Parathyroid adenoma (tissue), 2 donors: ENCODE measurements at regions not wholly inside any gene's neighbourhood (a gene's known extent, or its start where the extent isn't known, plus 50 kb on each side); places are given as distances from the start of the nearest gene placed in this dataset.
"Not testable (repeated sequence)": the region's sequence is repeated elsewhere in the genome, so short reads cannot be mapped to it uniquely, and the experiment has no call there.

Experiments used
- H2AFZ ChIP-seq: fragments of 300-600 bp; sonication (generic); one replicate; pipeline ENCODE4 v1.7.0; 2017; ENCODE audit warnings: antibody characterized with exemption, mild to moderate bottlenecking
- H3K27ac ChIP-seq: fragments of 300-600 bp; sonication (generic); one replicate; pipeline ENCODE4 v1.7.0; 2017
- H3K27me3 ChIP-seq: fragments of 300-600 bp; sonication (generic); one replicate; pipeline ENCODE4 v1.7.0; 2017; ENCODE audit warnings: low read length; ENCODE audit not compliant: control insufficient read depth, insufficient read depth
- H3K36me3 ChIP-seq: fragments of 300-600 bp; sonication (generic); one replicate; pipeline ENCODE4 v1.7.0; 2017; ENCODE audit warnings: low read length; ENCODE audit not compliant: control insufficient read depth, insufficient read depth
- H3K4me1 ChIP-seq: fragments of 300-600 bp; sonication (generic); one replicate; pipeline ENCODE4 v1.7.0; 2017; ENCODE audit warnings: control low read depth
- H3K4me2 ChIP-seq: fragments of 300-600 bp; sonication (generic); one replicate; pipeline ENCODE4 v1.7.0; 2017; ENCODE audit warnings: low read length
- H3K4me3 ChIP-seq: fragments of 300-600 bp; sonication (generic); one replicate; pipeline ENCODE4 v1.7.0; 2017; ENCODE audit warnings: low read depth, low read length
- H3K79me2 ChIP-seq: fragments of 300-600 bp; sonication (generic); one replicate; pipeline ENCODE4 v1.7.0; 2017; ENCODE audit warnings: control low read depth
- H3K9ac ChIP-seq: fragments of 300-600 bp; sonication (generic); one replicate; pipeline ENCODE4 v1.7.0; 2017; ENCODE audit warnings: mild to moderate bottlenecking
- H3K9me3 ChIP-seq: fragments of 300-600 bp; sonication (generic); one replicate; pipeline ENCODE4 v1.7.0; 2017; ENCODE audit warnings: low read length; ENCODE audit not compliant: control insufficient read depth
- CTCF ChIP-seq: fragments of 300-600 bp; sonication (generic); IDR thresholded peaks from one replicate; pipeline ENCODE4 v1.7.0; 2017; ENCODE audit warnings: antibody characterized with exemption, mild to moderate bottlenecking
- donor health status: primary hyperparathyroidism.

GRCh38 chr4:135485371-135485770 is 1283.8 kb upstream of the PABPC4L start:
- H3K9ac ChIP-seq: no peak overlapping the region
- no peaks in the 10 kb centered on the region for H3K4me1 ChIP-seq
- no peak overlapping the region for H3K27ac ChIP-seq
- no peak overlapping the region for H3K4me2 ChIP-seq
- no peaks in the 10 kb centered on the region for H3K9me3 ChIP-seq
- no peaks in the 10 kb centered on the region for H3K79me2 ChIP-seq
- no peaks in the 10 kb centered on the region for H3K27me3 ChIP-seq
- no peak overlapping the region for H3K4me3 ChIP-seq
- H3K36me3 ChIP-seq: no peaks in the 10 kb centered on the region
- no peak overlapping the region for H2AFZ ChIP-seq
- no peak for TF ChIP-seq CTCF

- Histone ChIP-seq H3K27me3 (no peaks in the 10 kb centered on the region), H3K4me1 (no peaks in the 10 kb centered on the region), H3K9ac (no peak overlapping the region), H2AFZ (no peak overlapping the region), H3K79me2 (no peaks in the 10 kb centered on the region), H3K27ac (no peak overlapping the region), H3K4me3 (no peak overlapping the region), H3K36me3 (no peaks in the 10 kb centered on the region), H3K9me3 (no peaks in the 10 kb centered on the region), H3K4me2 (no peak overlapping the region)
- TF ChIP-seq CTCF: no peak
Measured at GRCh38 chr4:135476272-135476671, 1274.7 kb upstream of the PABPC4L start.

GRCh38 chr4:135464311-135464710 is 1262.7 kb upstream of the PABPC4L start:
- H3K4me2 ChIP-seq: no peak overlapping the region
- H2AFZ ChIP-seq: no peak overlapping the region
- no peaks in the 10 kb centered on the region for H3K79me2 ChIP-seq
- no peak overlapping the region for H3K4me3 ChIP-seq
- no peak for TF ChIP-seq CTCF
- no peak overlapping the region for H3K27ac ChIP-seq
- H3K9ac ChIP-seq: no peak overlapping the region
- H3K36me3 ChIP-seq: no peaks in the 10 kb centered on the region
- no peaks in the 10 kb centered on the region for H3K4me1 ChIP-seq
- no peaks in the 10 kb centered on the region for H3K9me3 ChIP-seq
- no peaks in the 10 kb centered on the region for H3K27me3 ChIP-seq

GRCh38 chr4:135447598-135447997 is 1246.0 kb upstream of the PABPC4L start:
- not testable (repeated sequence) for H3K4me1 ChIP-seq, H3K79me2 ChIP-seq, H3K4me3 ChIP-seq, H3K36me3 ChIP-seq, H3K27me3 ChIP-seq, H3K9me3 ChIP-seq, H2AFZ ChIP-seq, H3K4me2 ChIP-seq, H3K9ac ChIP-seq, H3K27ac ChIP-seq

- no peak overlapping the region for H3K9ac ChIP-seq
Measured at GRCh38 chr4:135434936-135435335, 1233.3 kb upstream of the PABPC4L start.

More at GRCh38 chr4:135434936-135435335, 1233.3 kb upstream of the PABPC4L start:
- no peaks in the 10 kb centered on the region for H3K79me2 ChIP-seq
- no peak overlapping the region for H3K4me2 ChIP-seq
- no peaks in the 10 kb centered on the region for H3K4me1 ChIP-seq
- H3K9me3 ChIP-seq: no peaks in the 10 kb centered on the region
- no peak for TF ChIP-seq CTCF
- H3K4me3 ChIP-seq: no peak overlapping the region
- H2AFZ ChIP-seq: no peak overlapping the region
- no peaks in the 10 kb centered on the region for H3K27me3 ChIP-seq
- H3K27ac ChIP-seq: no peak overlapping the region
- no peaks in the 10 kb centered on the region for H3K36me3 ChIP-seq
